CD4-positive, alpha-beta T cell treated with Interferon gamma for 1 hour (primary cell): ENCODE measurements at regions not wholly inside any gene's neighbourhood (a gene's known extent, or its start where the extent isn't known, plus 50 kb on each side); places are given as distances from the start of the nearest gene placed in this dataset.
"Not testable (repeated sequence)": the region's sequence is repeated elsewhere in the genome, so short reads cannot be mapped to it uniquely, and the experiment has no call there.

Experiments
- DNase-seq: peaks from one replicate; pipeline ENCODE4 v3.0.0-alpha.2; 2020

- no peak for DNase-seq
These were observed 195.5 kb downstream of the CDCA7 start for GRCh38 chr2:173550143-173550542.

GRCh38 chr2:173552531-173552930 lies 197.9 kb downstream of the CDCA7 start:
- DNase-seq, result no peak

- DNase-seq, result no peak
These were observed 198.9 kb downstream of the CDCA7 start for GRCh38 chr2:173553593-173553992.

- no peak for DNase-seq
These were observed 201.2 kb downstream of the CDCA7 start for GRCh38 chr2:173555833-173556232.

- DNase-seq, result no peak
These were observed 202.1 kb downstream of the CDCA7 start for GRCh38 chr2:173556816-173557215.

DNA sequence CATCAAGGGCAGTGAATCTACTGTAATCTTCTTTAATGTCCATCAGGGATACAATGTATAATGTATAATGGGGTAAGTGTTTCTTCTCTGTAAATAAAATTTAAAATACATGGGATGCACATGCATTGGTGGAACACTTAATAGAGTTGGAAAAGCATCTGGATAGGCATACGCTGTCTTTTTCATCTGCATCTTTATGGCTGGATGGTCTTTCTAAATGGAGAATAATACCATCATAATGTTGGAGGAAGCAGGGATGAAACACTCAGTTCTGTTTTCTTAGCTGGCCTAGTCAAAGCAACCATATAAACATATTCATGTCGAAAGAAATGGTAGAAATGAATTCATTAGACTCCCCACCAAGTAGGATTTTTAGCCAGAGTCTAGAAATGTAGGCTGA lies 202.8 kb downstream of the CDCA7 start:
- DNase-seq, result no peak

- no peak for DNase-seq
These were observed 212.8 kb downstream of the CDCA7 start for GRCh38 chr2:173567493-173567892.

- no peak for DNase-seq
These were observed 213.4 kb downstream of the CDCA7 start for GRCh38 chr2:173568054-173568453.

- DNase-seq, result no peak
These were observed 216.5 kb downstream of the CDCA7 start for GRCh38 chr2:173571021-173571821.

- no peak for DNase-seq
These were observed 217.4 kb downstream of the CDCA7 start for GRCh38 chr2:173571887-173572680.

- DNase-seq, result no peak
These were observed 218.2 kb downstream of the CDCA7 start for GRCh38 chr2:173572848-173573247.

- not testable (repeated sequence) for DNase-seq
These were observed 219.1 kb downstream of the CDCA7 start for GRCh38 chr2:173573782-173574181.

DNA sequence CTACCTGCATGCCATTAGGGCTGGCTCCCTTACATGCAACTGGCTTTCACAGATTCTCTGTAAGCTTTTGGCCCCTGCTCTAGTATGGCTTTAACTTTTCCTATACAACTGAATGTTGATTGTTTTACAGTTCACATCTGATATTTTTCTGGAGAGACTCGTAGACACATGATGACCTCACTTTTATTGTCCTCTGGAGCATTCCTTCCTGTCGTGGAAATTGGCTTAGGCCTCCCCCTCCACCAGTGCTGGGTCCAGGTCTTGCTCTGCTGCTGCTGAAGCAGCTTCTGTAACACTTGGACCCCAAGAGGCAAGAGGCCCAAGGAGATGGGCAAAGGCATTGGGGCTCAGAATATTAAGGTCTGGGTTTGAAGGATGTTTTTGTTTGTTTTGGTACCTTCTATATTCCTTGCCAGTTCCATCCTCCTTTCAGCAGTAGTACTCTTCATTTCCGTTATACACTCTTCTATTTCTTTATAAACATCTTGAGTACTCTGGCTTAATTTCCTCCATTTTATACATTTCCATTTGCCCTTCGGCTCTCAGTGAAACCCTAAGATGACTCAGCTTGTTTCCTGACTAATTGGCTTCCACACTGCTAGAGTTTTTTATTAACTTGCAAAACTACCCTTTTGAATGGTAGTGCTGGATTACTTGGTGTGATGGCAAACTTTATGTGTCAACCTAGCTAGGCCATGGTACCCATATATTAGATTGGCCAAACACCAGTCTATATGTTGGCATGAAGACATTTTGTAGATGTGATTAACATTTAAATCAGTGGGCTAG lies 219.8 kb downstream of the CDCA7 start:
- no peak for DNase-seq

- no peak for DNase-seq
These were observed 223.9 kb downstream of the CDCA7 start for GRCh38 chr2:173578404-173579107.

DNA sequence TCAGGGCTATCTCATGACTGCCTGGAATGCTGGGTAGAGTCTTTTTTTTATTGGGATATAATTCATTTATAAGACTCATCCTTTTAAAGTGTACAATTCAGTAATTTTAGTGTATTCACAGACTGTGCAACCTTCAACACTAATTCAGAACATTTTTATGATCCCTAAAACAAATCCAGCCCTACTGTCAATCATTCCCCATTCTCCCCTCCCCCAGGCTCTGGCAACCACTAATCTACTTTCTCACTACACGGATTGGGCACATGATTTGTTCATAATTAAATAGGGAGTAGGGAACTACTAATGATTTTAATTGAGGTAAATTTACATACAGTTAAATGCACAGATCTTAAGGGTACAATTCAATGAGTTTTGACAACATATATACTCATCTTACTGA lies 225.7 kb downstream of the CDCA7 start:
- no peak for DNase-seq

GRCh38 chr2:173580956-173581355 lies 226.3 kb downstream of the CDCA7 start:
- no peak for DNase-seq

- DNase-seq, result no peak
These were observed 228.5 kb downstream of the CDCA7 start for GRCh38 chr2:173583196-173583595.

- no peak for DNase-seq
These were observed 229.3 kb downstream of the CDCA7 start for GRCh38 chr2:173584000-173584399.

DNA sequence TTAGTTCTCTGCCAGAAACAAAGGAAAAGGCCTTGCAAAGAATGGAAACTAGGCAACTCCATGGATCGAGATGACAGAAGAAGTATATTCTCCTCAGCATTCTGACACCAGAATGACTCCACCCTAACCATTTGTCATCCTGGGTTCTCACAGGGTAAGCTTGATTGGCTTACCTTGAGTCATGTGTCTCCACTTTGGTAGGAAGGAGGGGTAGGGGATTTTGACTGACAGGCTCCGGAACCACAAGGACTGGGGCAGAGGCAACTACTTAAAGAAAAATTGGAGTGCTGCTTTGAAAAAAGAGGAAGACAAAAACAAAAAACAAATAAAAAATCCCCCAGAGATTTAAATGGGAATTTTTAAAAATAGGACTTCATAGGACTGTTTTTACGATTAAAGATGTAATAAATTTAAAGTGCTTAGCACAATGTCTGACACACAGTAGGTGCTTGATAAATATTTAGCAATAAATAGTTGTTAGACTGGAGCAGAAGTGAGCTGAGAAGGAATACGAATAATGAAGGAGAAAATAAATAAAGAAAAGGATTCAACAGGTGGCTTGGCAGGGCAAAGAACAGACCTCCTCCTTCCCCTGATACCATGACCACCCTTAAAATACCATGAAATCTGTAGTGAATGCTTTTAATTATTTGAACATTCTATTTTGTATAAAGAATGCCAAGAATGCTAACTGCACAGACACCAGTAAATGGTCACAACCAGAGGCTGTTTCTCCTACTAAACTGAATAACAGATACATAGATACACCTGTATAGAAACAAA lies 230.2 kb downstream of the CDCA7 start:
- no peak for DNase-seq

DNA sequence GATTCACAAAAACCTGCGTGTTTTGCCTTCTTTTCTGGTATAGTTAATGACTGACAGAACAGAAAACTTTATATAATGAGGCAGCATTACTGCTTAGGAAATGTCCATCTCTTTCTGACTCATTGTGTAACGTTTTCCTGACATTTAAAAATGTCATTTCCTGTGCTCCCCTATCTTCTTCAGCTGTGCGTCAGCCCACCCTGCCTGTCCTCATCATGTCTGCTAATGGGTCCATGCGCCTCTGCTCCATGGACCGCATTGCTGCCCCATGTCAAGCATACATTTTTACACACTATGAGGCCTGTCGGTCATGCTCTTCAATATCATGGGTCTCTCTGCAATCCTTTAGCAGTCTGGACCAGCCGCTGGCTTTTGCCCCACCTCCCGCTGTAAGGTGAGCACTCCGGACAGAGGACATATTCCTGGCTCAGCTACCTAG lies 234.3 kb downstream of the CDCA7 start:
- DNase-seq, result no peak

- no peak for DNase-seq
These were observed 235.1 kb downstream of the CDCA7 start for GRCh38 chr2:173589604-173590275.
